HepG2 (cell line): ENCODE measurements at regions not wholly inside any gene's neighbourhood (a gene's known extent, or its start where the extent isn't known, plus 50 kb on each side); places are given as distances from the start of the nearest gene placed in this dataset.

ENCODE experiments used
- ATAC-seq: fragments of 200-7000 bp; cut with Tn5 transposase; 3 replicates; pipeline ENCODE4 v1.9.1; 2020; ENCODE audit warnings: mild to moderate bottlenecking, moderate library complexity
- BruUV-seq: library from RNA; stranded (reverse); fragments of 400-500 nt; replicated peaks from 2 replicates; lab custom pipeline; 2021; lab: Mats Ljungman, UMichigan
- CTCF ChIA-PET: fragments of 300-600 bp; formaldehyde crosslinking; extraction: SDS; loops from one replicate; lab custom pipeline; 2021; ENCODE audit warnings: low total read pairs, inconsistent platforms, low intra/inter-chr PET ratio; lab: Yijun Ruan, JAX
- POLR2A ChIA-PET: fragments of 350-600 bp; sonication (Branson Sonifier 250); formaldehyde crosslinking; loops from one replicate; lab custom pipeline; 2020; ENCODE audit warnings: antibody characterized with exemption, inconsistent platforms; lab: Yijun Ruan, JAX
- DNase-seq: peaks from one replicate; pipeline ENCODE4 v3.0.0-alpha.2; 2015; ENCODE audit warnings: low spot score
- FAIRE-seq: peaks from 3 replicates; lab custom pipeline; 2011; peaks lifted over from hg19 to GRCh38; lab: Jason Lieb, UNC
- H2AFZ ChIP-seq: one replicate; pipeline ENCODE4 v1.6.1; 2011; ENCODE audit warnings: low read length, inconsistent platforms
- H3K27ac ChIP-seq: fragments of 300-600 bp; 3 replicates; pipeline ENCODE4 v1.8.0; 2011; ENCODE audit warnings: mixed run types, mild to moderate bottlenecking, mixed read lengths, low read length, inconsistent platforms; ENCODE audit not compliant: insufficient read depth; ENCODE audit errors: extremely low read length
- H3K27me3 ChIP-seq, 2 experiments: fragments of 200-600 bp in 1 of 2; 2 replicates in 1 of 2; 3 replicates in 1 of 2; pipeline versions ENCODE4 v1.6.0 to v1.8.0; 2011; ENCODE audit warnings: low read length in 2 of 2, mild to moderate bottlenecking in 2 of 2, moderate library complexity in 2 of 2, inconsistent platforms in 1 of 2; ENCODE audit not compliant: insufficient read depth in 2 of 2, control insufficient read depth in 1 of 2
- H3K36me3 ChIP-seq, 2 experiments: fragments of 200-600 bp in 1 of 2; replicated peaks in 1 of 2; 2 replicates in 1 of 2; 3 replicates in 1 of 2; pipeline versions ENCODE4 v1.5.1 to v1.8.0; 2011; ENCODE audit warnings: low read length in 2 of 2, inconsistent platforms in 1 of 2; ENCODE audit not compliant: insufficient read depth in 2 of 2, control insufficient read depth in 1 of 2
- H3K4me1 ChIP-seq: 2 replicates; pipeline ENCODE4 v1.5.1; 2012; ENCODE audit warnings: low read length, inconsistent platforms; ENCODE audit not compliant: insufficient read depth
- H3K4me2 ChIP-seq: 2 replicates; pipeline ENCODE4 v1.6.0; 2011; ENCODE audit warnings: low read depth, low read length, inconsistent platforms
- H3K4me3 ChIP-seq, 3 experiments: fragments of 200-600 bp in 1 of 3; sonication (generic), shearing (Covaris generic) in 1 of 3; replicated peaks in 1 of 3; 2 replicates each; pipeline ENCODE4 v1.5.1; 2011 to 2016; ENCODE audit warnings: low read length in 3 of 3, inconsistent platforms in 2 of 3, low read depth in 2 of 3, mild to moderate bottlenecking in 2 of 3, control low read depth in 1 of 3, mixed read lengths in 1 of 3; ENCODE audit not compliant: insufficient read depth in 1 of 3
- H3K79me2 ChIP-seq: one replicate; pipeline ENCODE4 v1.6.1; 2011; ENCODE audit warnings: low read length, inconsistent platforms; ENCODE audit not compliant: insufficient read depth
- H3K9ac ChIP-seq: 2 replicates; pipeline ENCODE4 v1.6.0; 2011; ENCODE audit warnings: mild to moderate bottlenecking, low read depth, low read length, inconsistent platforms; ENCODE audit not compliant: insufficient read depth
- H3K9me3 ChIP-seq: 2 replicates; pipeline ENCODE4 v1.5.1; 2012; ENCODE audit warnings: mild to moderate bottlenecking, low read length
- H4K20me1 ChIP-seq: 2 replicates; pipeline ENCODE4 v1.6.0; 2011; ENCODE audit warnings: inconsistent platforms, mild to moderate bottlenecking, low read length, moderate library complexity; ENCODE audit not compliant: insufficient read depth
- DMAP1 ChIP-seq: IDR thresholded peaks from 2 replicates; pipeline ENCODE4 v1.6.1; 2016
- HOXD1 ChIP-seq: sonication (generic); formaldehyde crosslinking; IDR thresholded peaks from 2 replicates; pipeline ENCODE4 v1.5.0; 2020; ENCODE audit warnings: missing genetic modification reagents
- KLF12 ChIP-seq: sonication (generic); formaldehyde crosslinking; IDR thresholded peaks from 2 replicates; pipeline ENCODE4 v1.4.0; 2020; ENCODE audit warnings: missing genetic modification reagents, borderline replicate concordance
- MED1 ChIP-seq: sonication (generic); formaldehyde crosslinking; IDR thresholded peaks from 2 replicates; pipeline ENCODE4 v1.4.0; 2020; ENCODE audit warnings: missing genetic modification reagents
- MXD3 ChIP-seq: IDR thresholded peaks from 2 replicates; pipeline ENCODE4 v1.6.1; 2016; ENCODE audit warnings: mild to moderate bottlenecking, missing biosample characterization, missing genetic modification reagents
- PBX3 ChIP-seq: sonication (generic); formaldehyde crosslinking; IDR thresholded peaks from 2 replicates; pipeline ENCODE4 v1.8.1; 2023; ENCODE audit warnings: missing genetic modification reagents, inconsistent platforms, borderline replicate concordance
- RARG ChIP-seq: sonication (generic); formaldehyde crosslinking; IDR thresholded peaks from 2 replicates; pipeline ENCODE4 v1.4.0; 2020; ENCODE audit warnings: low read depth, mild to moderate bottlenecking, missing genetic modification reagents
- SNAI1 ChIP-seq: sonication (generic); formaldehyde crosslinking; IDR thresholded peaks from 2 replicates; pipeline ENCODE4 v1.5.0; 2020; ENCODE audit warnings: mild to moderate bottlenecking, missing genetic modification reagents, borderline replicate concordance
- TBX2 ChIP-seq: sonication (generic); formaldehyde crosslinking; IDR thresholded peaks from 2 replicates; pipeline ENCODE4 v1.5.0; 2020; ENCODE audit warnings: missing genetic modification reagents, mild to moderate bottlenecking, borderline replicate concordance
- TEAD3 ChIP-seq: optimal IDR thresholded peaks from 2 replicates; pipeline ENCODE3; 2016; ENCODE audit warnings: borderline replicate concordance
- ZC3H13 ChIP-seq: sonication (generic); formaldehyde crosslinking; IDR thresholded peaks from 2 replicates; pipeline ENCODE4 v1.8.1; 2023; ENCODE audit warnings: mild to moderate bottlenecking, missing genetic modification reagents, moderate library complexity
- ZFP90 ChIP-seq: sonication (generic); formaldehyde crosslinking; IDR thresholded peaks from 2 replicates; pipeline ENCODE4 v1.8.0; 2022; ENCODE audit warnings: missing genetic modification reagents, mild to moderate bottlenecking, inconsistent platforms, borderline replicate concordance
- ZNF10 ChIP-seq: sonication (generic); formaldehyde crosslinking; IDR thresholded peaks from 2 replicates; pipeline ENCODE4 v1.4.0; 2020; ENCODE audit warnings: mild to moderate bottlenecking, low read depth, missing genetic modification reagents, borderline replicate concordance
- ZNF274 ChIP-seq: sonication (generic); formaldehyde crosslinking; IDR thresholded peaks from 2 replicates; pipeline ENCODE4 v1.5.1; 2020; ENCODE audit warnings: mild to moderate bottlenecking, missing genetic modification reagents
- ZNF382 ChIP-seq: sonication (generic); formaldehyde crosslinking; IDR thresholded peaks from 2 replicates; pipeline ENCODE4 v1.5.0; 2020; ENCODE audit warnings: missing genetic modification reagents, mild to moderate bottlenecking, borderline replicate concordance
- ZNF547 ChIP-seq: sonication (generic); formaldehyde crosslinking; IDR thresholded peaks from 2 replicates; pipeline ENCODE4 v1.5.1; 2020; ENCODE audit warnings: mild to moderate bottlenecking, missing genetic modification reagents
- ZSCAN5A ChIP-seq: sonication (generic); formaldehyde crosslinking; IDR thresholded peaks from 2 replicates; pipeline ENCODE4 v1.8.0; 2022; ENCODE audit warnings: mild to moderate bottlenecking, missing genetic modification reagents, borderline replicate concordance
- WGBS: methylation state at CpG from one replicate; pipeline ENCODE4 v1.1.6; 2017; ENCODE audit warnings: low lambda C conversion rate; 5-methylcytosine and 5-hydroxymethylcytosine counted together
- in situ Hi-C: cut with HindIII; loops from 2 replicates; pipeline ENCODE4 v1.10.0; 2017; ENCODE audit warnings: low pct_unique_long_range_greater_than_20kb; ENCODE audit not compliant: extremely low pct_ligation_motif_present
- intact Hi-C: fragments of 100-400 bp; cut with micrococcal nuclease; formaldehyde crosslinking; loops from one replicate; pipeline ENCODE4 v1.10.0; 2022; ENCODE audit not compliant: unreplicated experiment

GRCh38 chr13:55563267-55563666 lies 1577.5 kb upstream of the PRR20A start:
- Histone ChIP-seq H3K27ac (no peak overlapping the region), H3K9ac (no peak overlapping the region), H3K4me1 (no peaks in the 10 kb centered on the region), H3K4me2 (no peak overlapping the region), H3K4me3 (no peak overlapping the region), H3K9me3 (peaks cover 26% of the 10 kb centered on the region), H3K79me2 (no peaks in the 10 kb centered on the region), H4K20me1 (no peaks in the 10 kb centered on the region), H2AFZ (no peak overlapping the region), H3K27me3 (no peaks in the 10 kb centered on the region), H3K36me3 (no peaks in the 10 kb centered on the region)
- TF ChIP-seq KLF12 (no peak), ZNF274 (CRISPR knock-in tag) (no peak), HOXD1 (CRISPR knock-in tag) (no peak), ZSCAN5A (no peak)
- DNase-seq (no peak), ATAC-seq (no peak), FAIRE-seq (no peak)
- intact Hi-C loops (no loop called here), in situ Hi-C loops (no loop called here)
- WGBS: 1% methylated on average over 2 of the region's 2 CpGs
- POLR2A ChIA-PET: no interaction called here
- CTCF ChIA-PET: no interaction called here
- no TSS peak for BruUV-seq

- intact Hi-C loops (no loop called here), in situ Hi-C loops (no loop called here)
- TF ChIP-seq MED1 (CRISPR knock-in tag) (no peak), PBX3 (no peak), ZNF10 (CRISPR knock-in tag) (no peak), MXD3 (CRISPR knock-in tag) (no peak), TBX2 (CRISPR knock-in tag) (no peak), TEAD3 (CRISPR knock-in tag) (no peak), ZNF382 (no peak), ZNF547 (CRISPR knock-in tag) (no peak), RARG (no peak), DMAP1 (CRISPR knock-in tag) (no peak), ZC3H13 (no peak), ZFP90 (CRISPR knock-in tag) (no peak), SNAI1 (CRISPR knock-in tag) (no peak)
These were observed 1574.4 kb upstream of the PRR20A start for GRCh38 chr13:55566334-55566733.

More at GRCh38 chr13:55566334-55566733, 1574.4 kb upstream of the PRR20A start:
- Histone ChIP-seq H3K9me3 (peaks cover 26% of the 10 kb centered on the region), H4K20me1 (no peaks in the 10 kb centered on the region), H3K4me3 (no peak overlapping the region), H3K4me1 (no peaks in the 10 kb centered on the region), H2AFZ (no peak overlapping the region), H3K36me3 (no peaks in the 10 kb centered on the region), H3K27ac (no peak overlapping the region), H3K9ac (no peak overlapping the region), H3K4me2 (no peak overlapping the region), H3K27me3 (no peaks in the 10 kb centered on the region), H3K79me2 (no peaks in the 10 kb centered on the region)
- POLR2A ChIA-PET: no interaction called here
- BruUV-seq: no TSS peak
- WGBS: 24% methylated on average over 2 of the region's 2 CpGs
- ATAC-seq (no peak), FAIRE-seq (no peak), DNase-seq (no peak)
- CTCF ChIA-PET: no interaction called here
